ENCODE measurements at regions not wholly inside any gene's neighbourhood (a gene's known extent, or its start where the extent isn't known, plus 50 kb on each side); places are given as distances from the start of the nearest gene placed in this dataset.
"Not testable (repeated sequence)": the region's sequence is repeated elsewhere in the genome, so short reads cannot be mapped to it uniquely, and the experiment has no call there.

- Mint-ChIP-seq H3K9me3 (peaks cover 23% of the 10 kb centered on the region), H3K4me3 (no peak overlapping the region), H3K36me3 (peaks cover 2% of the 10 kb centered on the region), H3K4me1 (ENCODE audit: low read depth in 2 of 2) (no peaks in the 10 kb centered on the region), H3K27me3 (no peaks in the 10 kb centered on the region), H3K27ac (no peak overlapping the region)
- ATAC-seq (no peak), DNase-seq (ENCODE audit: low spot score) (no peak)
These were observed 586.0 kb upstream of the MDGA2 start for GRCh38 chr14:48261436-48261835.

DNA sequence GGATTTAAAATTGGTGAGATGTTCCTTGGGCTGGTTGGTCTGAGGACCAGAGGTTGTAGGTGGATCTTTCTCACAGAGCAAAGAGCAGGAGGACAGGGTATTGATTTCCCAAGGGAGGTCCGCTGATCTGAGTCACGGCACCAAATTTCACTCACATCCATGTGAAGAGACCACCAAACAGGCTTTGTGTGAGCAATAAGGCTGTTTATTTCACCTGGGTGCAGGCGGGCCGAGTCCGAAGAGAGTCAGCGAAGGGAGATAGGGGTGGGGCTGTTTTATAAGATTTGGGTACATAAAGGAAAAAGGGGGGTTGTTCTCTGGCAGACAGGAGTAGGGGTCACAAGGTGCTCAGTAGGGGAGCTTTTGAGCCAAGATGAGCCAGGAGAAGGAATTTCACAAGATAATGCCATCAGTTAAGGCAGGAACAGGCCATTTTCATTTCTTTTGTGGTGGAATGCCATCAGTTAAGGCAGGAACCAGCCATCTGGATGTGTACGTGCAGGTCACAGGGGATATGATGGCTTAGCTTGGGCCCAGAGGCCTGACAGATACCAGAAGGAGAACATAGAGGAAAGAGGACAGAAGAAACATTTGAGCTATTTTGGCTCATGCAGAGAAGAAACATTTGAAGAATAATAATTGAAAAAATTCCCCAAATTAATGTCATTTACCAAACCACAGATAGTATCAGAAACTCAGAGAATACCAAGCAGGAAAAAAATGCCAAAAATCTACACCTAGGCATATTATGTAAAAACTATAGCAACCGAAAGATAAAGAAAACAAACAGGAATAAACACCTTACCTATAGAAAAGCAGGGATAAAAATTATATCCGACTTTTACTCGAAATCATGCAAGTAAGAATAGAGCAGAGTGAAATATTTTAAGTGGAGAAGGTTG lies 585.2 kb upstream of the MDGA2 start:
- H3K27me3 Mint-ChIP-seq; H3K36me3 Mint-ChIP-seq; H3K4me1 Mint-ChIP-seq (ENCODE audit: low read depth in 2 of 2); DNase-seq (ENCODE audit: low spot score); H3K4me3 Mint-ChIP-seq; H3K27ac Mint-ChIP-seq; ATAC-seq: not testable (repeated sequence)
- peaks cover 18% of the 10 kb centered on the region for H3K9me3 Mint-ChIP-seq

- not testable (repeated sequence) for H3K36me3 Mint-ChIP-seq; DNase-seq (ENCODE audit: low spot score); ATAC-seq; H3K27ac Mint-ChIP-seq; H3K4me3 Mint-ChIP-seq; H3K4me1 Mint-ChIP-seq (ENCODE audit: low read depth in 2 of 2); H3K27me3 Mint-ChIP-seq
- H3K9me3 Mint-ChIP-seq = peaks cover 18% of the 10 kb centered on the region
These were observed 584.5 kb upstream of the MDGA2 start for GRCh38 chr14:48259876-48260275.

- H3K4me3 Mint-ChIP-seq; H3K27ac Mint-ChIP-seq; DNase-seq (ENCODE audit: low spot score); H3K27me3 Mint-ChIP-seq; H3K36me3 Mint-ChIP-seq; ATAC-seq; H3K4me1 Mint-ChIP-seq (ENCODE audit: low read depth in 2 of 2): not testable (repeated sequence)
- peaks cover 21% of the 10 kb centered on the region for H3K9me3 Mint-ChIP-seq
These were observed 583.8 kb upstream of the MDGA2 start for GRCh38 chr14:48259232-48259631.

DNA sequence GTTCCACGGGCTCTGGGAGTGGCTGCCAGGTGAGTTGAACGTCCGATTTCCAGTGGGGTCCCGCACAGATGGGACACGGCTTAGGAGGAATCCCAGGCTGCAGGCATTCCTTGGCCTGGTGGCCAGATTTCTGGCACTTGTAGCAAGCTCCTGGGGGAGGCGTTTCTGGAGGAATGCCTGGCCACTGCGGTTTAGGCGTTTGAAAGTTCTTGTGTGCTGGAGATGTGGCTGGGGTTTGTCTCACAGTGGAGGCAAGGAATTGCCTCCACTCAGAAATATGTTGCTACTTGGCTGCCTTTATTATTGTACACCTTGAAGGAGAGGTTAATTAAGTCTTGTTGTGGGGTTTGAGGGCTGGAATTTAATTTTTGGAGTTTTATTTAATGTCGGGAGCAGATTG lies 583.3 kb upstream of the MDGA2 start:
- H3K4me1 Mint-ChIP-seq (ENCODE audit: low read depth in 2 of 2); H3K36me3 Mint-ChIP-seq; H3K27ac Mint-ChIP-seq; DNase-seq (ENCODE audit: low spot score); H3K27me3 Mint-ChIP-seq; ATAC-seq; H3K4me3 Mint-ChIP-seq: not testable (repeated sequence)
- H3K9me3 Mint-ChIP-seq = peaks cover 21% of the 10 kb centered on the region

- Mint-ChIP-seq H3K27ac (no peak overlapping the region), H3K4me1 (ENCODE audit: low read depth in 2 of 2) (no peaks in the 10 kb centered on the region), H3K4me3 (no peak overlapping the region), H3K36me3 (no peaks in the 10 kb centered on the region), H3K9me3 (peaks cover 10% of the 10 kb centered on the region), H3K27me3 (no peaks in the 10 kb centered on the region)
- ATAC-seq = no peak
- DNase-seq (ENCODE audit: low spot score) = no peak
These were observed 577.6 kb upstream of the MDGA2 start for GRCh38 chr14:48253020-48253419.

DNA sequence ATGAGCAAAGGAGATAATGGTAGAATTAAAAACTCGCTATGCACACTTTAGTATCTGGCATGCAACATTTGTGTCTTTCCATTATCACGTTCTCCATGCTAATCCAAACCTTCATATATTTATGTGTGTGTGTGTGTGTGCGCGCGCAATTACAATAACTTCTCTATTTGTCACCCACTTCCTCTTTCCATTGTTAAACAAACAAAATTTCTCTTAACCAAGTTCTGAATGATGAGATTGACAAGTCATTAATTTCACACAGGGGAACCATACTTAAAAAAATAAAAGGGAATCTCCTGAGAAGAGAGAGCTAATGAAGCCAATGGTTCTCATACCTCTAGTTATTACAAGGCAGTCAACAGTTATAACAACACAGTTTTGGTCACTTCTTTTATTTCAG lies 575.9 kb upstream of the MDGA2 start:
- H3K27me3 Mint-ChIP-seq = no peaks in the 10 kb centered on the region
- H3K4me3 Mint-ChIP-seq = no peak overlapping the region

GRCh38 chr14:48250575-48250974 lies 575.2 kb upstream of the MDGA2 start:
- H3K9me3 Mint-ChIP-seq = peaks cover 14% of the 10 kb centered on the region
- no peaks in the 10 kb centered on the region for H3K27me3 Mint-ChIP-seq
- H3K4me1 Mint-ChIP-seq (ENCODE audit: low read depth in 2 of 2) = no peaks in the 10 kb centered on the region
- ATAC-seq (no peak), DNase-seq (ENCODE audit: low spot score) (no peak)
- no peaks in the 10 kb centered on the region for H3K36me3 Mint-ChIP-seq
- no peak overlapping the region for H3K4me3 Mint-ChIP-seq
- no peak overlapping the region for H3K27ac Mint-ChIP-seq

More for the DNA sequence above, 575.9 kb upstream of the MDGA2 start:
- ATAC-seq (no peak), DNase-seq (ENCODE audit: low spot score) (no peak)
- Mint-ChIP-seq H3K4me1 (ENCODE audit: low read depth in 2 of 2) (no peaks in the 10 kb centered on the region), H3K9me3 (peaks cover 14% of the 10 kb centered on the region), H3K27ac (no peak overlapping the region), H3K36me3 (no peaks in the 10 kb centered on the region)

GRCh38 chr14:48247977-48248376 lies 572.6 kb upstream of the MDGA2 start:
- Mint-ChIP-seq H3K27me3 (no peaks in the 10 kb centered on the region), H3K4me1 (ENCODE audit: low read depth in 2 of 2) (no peaks in the 10 kb centered on the region), H3K27ac (no peak overlapping the region), H3K36me3 (no peaks in the 10 kb centered on the region), H3K9me3 (peaks cover 10% of the 10 kb centered on the region), H3K4me3 (no peak overlapping the region)
- no peak for DNase-seq (ENCODE audit: low spot score)
- ATAC-seq = no peak

- no peak for DNase-seq (ENCODE audit: low spot score)
- Mint-ChIP-seq H3K27ac (no peak overlapping the region), H3K4me1 (ENCODE audit: low read depth in 2 of 2) (no peaks in the 10 kb centered on the region), H3K9me3 (peaks cover 6% of the 10 kb centered on the region), H3K4me3 (no peak overlapping the region), H3K27me3 (no peaks in the 10 kb centered on the region), H3K36me3 (no peaks in the 10 kb centered on the region)
- ATAC-seq = no peak
These were observed 568.5 kb upstream of the MDGA2 start for GRCh38 chr14:48243900-48244299.

DNA sequence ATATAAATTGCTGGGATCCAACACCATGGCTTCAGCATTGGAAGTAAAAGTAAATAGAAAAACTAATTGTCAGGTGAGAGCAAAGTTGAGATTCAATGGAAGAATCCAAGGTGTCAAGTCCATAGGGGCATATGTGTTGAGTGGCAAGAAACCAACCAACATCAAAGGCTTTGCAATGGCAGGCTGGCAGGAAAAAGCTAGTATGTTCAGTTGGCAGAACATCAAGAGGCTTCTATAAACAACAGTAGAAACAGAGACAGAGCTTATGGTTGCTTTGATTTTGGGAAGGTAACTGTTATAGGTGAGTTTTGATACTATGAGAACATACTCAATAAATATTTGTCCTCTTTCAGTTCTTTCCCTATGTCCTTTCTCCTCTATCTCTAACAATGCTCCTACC lies 553.7 kb upstream of the MDGA2 start:
- Mint-ChIP-seq H3K9me3 (peaks cover 14% of the 10 kb centered on the region), H3K4me3 (no peak overlapping the region), H3K36me3 (no peaks in the 10 kb centered on the region), H3K27ac (no peak overlapping the region), H3K27me3 (no peaks in the 10 kb centered on the region), H3K4me1 (ENCODE audit: low read depth in 2 of 2) (no peaks in the 10 kb centered on the region)
- DNase-seq (ENCODE audit: low spot score) = no peak
- ATAC-seq = no peak

- Mint-ChIP-seq H3K4me3 (no peak overlapping the region), H3K27ac (no peak overlapping the region), H3K9me3 (peaks cover 5% of the 10 kb centered on the region), H3K36me3 (no peaks in the 10 kb centered on the region), H3K4me1 (ENCODE audit: low read depth in 2 of 2) (no peaks in the 10 kb centered on the region), H3K27me3 (no peaks in the 10 kb centered on the region)
- DNase-seq (ENCODE audit: low spot score) (no peak), ATAC-seq (no peak)
These were observed 518.5 kb upstream of the MDGA2 start for GRCh38 chr14:48193893-48194292.

DNA sequence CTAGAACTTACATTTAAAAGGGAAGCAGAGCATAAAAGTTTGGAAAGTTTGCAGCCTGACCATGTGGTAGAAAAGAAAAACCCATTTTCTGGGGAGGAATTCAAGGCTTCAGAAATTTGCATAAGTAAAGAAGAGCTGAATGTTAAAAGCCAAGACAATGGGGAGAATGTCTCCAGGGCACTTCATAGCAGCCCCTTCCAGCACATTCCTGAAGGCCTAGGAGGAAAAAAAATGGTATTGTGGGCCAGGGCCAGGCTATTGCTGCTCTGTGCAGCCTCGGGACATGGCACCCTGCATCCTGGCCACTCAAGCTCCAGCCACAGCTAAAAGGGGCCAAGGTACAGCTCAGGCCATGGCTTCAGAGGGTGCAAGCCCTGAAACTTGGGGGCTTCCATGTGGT lies 474.2 kb upstream of the MDGA2 start:
- not testable (repeated sequence) for H3K27me3 Mint-ChIP-seq; H3K27ac Mint-ChIP-seq; H3K4me1 Mint-ChIP-seq (ENCODE audit: low read depth in 2 of 2); H3K4me3 Mint-ChIP-seq; DNase-seq (ENCODE audit: low spot score); ATAC-seq
- Mint-ChIP-seq H3K9me3 (peaks cover 25% of the 10 kb centered on the region), H3K36me3 (peaks cover 12% of the 10 kb centered on the region)

- Mint-ChIP-seq H3K27ac (no peak overlapping the region), H3K9me3 (peaks cover 4% of the 10 kb centered on the region), H3K4me1 (ENCODE audit: low read depth in 2 of 2) (no peaks in the 10 kb centered on the region), H3K4me3 (no peak overlapping the region), H3K36me3 (peaks cover 11% of the 10 kb centered on the region), H3K27me3 (no peaks in the 10 kb centered on the region)
- no peak for ATAC-seq
- no peak for DNase-seq (ENCODE audit: low spot score)
These were observed 465.4 kb upstream of the MDGA2 start for GRCh38 chr14:48140804-48141203.

GRCh38 chr14:48129472-48129871 lies 454.1 kb upstream of the MDGA2 start:
- Mint-ChIP-seq H3K36me3 (no peaks in the 10 kb centered on the region), H3K4me1 (ENCODE audit: low read depth in 2 of 2) (no peaks in the 10 kb centered on the region), H3K27ac (no peak overlapping the region), H3K27me3 (no peaks in the 10 kb centered on the region), H3K4me3 (no peak overlapping the region), H3K9me3 (peaks cover 18% of the 10 kb centered on the region)
- DNase-seq (ENCODE audit: low spot score) (no peak), ATAC-seq (no peak)
